ENCODE measurements at regions not wholly inside any gene's neighbourhood (a gene's known extent, or its start where the extent isn't known, plus 50 kb on each side); places are given as distances from the start of the nearest gene placed in this dataset.
"Not testable (repeated sequence)": the region's sequence is repeated elsewhere in the genome, so short reads cannot be mapped to it uniquely, and the experiment has no call there.

DNA sequence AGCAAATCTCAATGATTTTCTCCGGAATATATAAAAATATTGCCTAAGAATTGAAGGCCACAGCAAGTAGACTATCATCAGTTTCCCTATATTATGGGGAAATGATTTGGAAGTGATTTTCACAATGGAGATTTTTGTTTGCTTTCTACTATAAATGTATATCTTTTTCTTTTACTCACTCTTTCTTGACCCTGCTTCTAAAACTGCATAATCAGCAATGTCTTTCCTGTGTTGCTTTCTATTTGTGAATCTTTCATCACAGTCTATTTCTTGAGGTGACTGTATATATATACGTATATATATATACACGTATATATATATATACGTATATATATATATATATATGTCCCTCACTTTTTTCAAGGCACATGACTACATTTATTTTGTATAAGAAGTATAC is 622.6 kb downstream of the DTWD2 start:
- DNase-seq: no peak

DNA sequence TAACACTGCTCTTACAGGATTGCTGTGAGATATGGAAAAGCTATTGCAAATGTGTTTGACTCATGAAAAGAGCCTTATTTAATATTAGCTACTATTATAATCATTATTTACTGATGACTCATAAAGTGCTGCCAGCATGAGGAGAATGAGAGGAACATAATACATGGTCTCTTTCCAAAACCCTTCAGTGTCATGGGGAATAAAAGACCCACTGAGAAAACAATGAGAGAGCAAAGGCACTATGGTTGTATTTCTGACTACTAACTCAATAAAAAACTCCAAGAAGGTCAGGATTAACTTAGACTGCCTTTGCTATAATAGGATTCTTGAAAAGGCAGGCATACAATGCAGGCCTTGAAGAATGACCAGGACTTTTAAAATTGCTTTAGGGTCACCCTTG is 633.5 kb downstream of the DTWD2 start:
- DNase-seq: no peak

DNA sequence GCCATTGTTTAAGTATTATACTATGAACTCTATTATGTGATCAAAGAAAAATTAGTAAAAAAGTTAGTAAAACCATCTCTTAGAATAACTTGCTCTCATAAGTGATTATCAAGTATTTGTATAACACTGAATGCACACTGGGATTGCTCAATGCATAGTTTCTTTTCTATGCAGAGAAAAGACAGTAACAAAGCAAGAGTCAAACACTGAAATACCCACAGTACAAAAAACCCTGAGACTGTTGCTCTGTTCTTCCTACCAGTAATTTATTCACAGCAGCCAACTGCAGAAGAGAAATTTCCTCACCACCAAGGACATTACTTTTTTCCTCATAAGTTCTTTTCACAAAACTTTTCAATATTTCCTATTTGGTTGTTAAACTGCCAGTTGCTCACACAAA is 634.4 kb downstream of the DTWD2 start:
- no peak for DNase-seq

DNA sequence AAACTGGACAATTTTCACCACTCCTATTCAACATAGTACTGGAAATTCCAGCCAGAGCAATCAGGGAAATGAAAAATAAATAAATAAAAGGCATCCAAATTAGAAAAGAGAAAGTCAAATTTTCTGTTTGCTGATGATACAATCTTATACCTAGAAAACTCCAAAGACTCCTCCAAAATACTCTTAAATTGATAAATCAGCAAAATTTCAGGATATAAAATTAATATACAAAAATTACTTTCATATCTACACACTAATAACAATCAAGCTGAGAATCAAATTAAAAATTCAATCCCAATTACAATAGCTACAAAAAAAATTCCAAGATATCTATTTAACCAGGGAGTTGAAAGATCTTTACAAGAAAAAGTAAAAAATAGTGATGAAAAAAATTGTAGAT is 651.9 kb downstream of the DTWD2 start:
- DNase-seq: no peak

DNA sequence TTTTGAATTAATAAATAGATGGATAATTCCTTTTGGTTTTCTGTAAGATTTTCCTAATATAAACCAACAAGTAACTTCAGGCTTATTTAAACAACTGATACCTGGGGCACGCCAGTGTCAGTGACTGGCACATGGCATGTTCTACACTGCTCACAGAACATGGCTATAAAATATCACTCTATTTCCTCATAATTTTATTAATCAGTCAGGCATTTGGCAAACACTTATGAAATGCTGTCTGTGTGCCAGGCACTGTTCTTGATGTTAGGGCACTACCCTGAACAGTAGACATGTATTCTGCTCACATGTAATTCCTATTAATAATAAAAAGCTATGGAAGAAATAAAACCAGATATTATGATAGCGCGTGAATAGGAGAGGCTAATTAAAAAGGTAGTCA is 661.0 kb downstream of the DTWD2 start:
- no peak for DNase-seq

DNA sequence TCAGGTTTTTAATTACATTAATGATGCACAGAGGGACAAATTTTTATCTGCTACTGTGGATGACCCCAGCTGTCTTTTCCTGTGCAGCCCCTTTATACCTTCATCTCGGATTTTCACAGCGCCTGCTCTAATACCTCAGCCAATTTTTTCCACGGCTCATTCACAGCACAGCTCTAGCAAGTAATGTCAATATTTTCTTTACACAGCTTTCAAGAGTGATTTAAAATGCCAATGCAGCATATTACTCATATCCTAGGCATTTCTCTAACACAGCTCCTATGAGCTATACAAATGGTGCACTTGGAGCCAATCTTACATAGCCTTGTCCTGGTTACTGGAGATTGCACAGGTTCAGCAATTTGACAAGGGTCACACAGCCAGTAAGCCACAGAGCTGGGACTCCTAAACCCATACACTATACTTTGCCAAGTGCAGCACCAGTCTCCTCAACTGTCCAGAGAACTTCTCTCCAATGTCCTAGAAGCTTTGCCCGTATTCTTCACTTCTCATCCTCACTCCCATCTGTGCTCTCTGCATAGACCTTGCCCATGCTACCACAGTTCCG is 661.8 kb downstream of the DTWD2 start:
- no peak for DNase-seq

DNA sequence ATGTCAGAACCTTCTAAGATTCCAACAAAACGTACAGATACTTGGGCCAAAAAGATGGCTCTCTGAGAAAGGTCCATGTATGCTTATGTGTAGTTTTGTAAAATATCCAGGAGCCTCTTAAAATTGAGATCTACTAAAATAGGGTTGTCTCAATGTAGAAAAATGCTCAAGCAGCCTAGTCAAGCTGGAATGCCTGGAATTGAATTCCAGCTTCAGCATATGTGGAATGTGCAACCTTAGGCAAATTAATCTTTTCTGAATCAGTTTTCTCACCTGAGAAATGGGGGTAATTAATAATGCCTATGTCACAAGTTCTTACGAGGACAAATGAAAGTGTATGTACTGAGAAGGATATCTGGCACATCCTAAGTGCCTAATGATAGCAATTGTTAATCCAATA is 662.4 kb downstream of the DTWD2 start:
- no peak for DNase-seq

DNA sequence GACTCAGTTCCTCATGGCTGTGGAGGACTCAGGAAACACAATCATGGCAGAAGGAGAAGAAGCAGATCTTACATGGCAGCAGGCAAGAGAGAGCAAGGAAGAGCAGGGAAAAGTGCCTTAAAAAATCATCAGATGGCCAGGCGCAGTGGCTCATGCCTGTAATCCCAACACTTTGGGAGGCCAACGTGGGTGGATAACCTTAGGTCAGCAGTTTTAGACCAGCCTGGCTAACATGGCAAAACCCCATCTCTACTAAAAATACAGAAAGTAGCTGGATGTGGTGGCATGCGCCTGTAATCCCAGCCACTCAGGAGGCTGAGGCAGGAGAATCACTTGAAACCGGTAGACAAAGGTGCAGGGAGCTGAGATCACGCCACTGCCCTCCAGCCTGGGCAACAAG is 664.6 kb downstream of the DTWD2 start:
- not testable (repeated sequence) for DNase-seq

DNA sequence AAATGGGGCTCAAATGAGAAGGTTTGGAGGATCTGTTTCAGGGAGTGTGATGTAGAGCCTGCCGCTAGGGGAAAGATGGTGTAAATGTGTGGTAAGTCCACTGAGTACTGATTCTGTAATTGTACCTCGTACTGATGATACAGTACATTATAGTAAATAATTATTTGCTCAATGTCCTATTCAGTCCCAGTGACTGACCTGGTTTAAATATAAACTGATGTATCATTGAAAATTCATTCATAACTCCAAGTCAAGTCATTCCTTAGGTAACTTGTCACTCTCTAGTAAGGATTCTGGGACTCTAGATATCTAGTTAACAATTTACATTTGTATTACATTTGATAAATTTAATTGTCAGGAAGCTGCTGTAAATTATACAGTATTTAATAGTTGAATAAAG is 667.3 kb downstream of the DTWD2 start:
- no peak for DNase-seq

DNA sequence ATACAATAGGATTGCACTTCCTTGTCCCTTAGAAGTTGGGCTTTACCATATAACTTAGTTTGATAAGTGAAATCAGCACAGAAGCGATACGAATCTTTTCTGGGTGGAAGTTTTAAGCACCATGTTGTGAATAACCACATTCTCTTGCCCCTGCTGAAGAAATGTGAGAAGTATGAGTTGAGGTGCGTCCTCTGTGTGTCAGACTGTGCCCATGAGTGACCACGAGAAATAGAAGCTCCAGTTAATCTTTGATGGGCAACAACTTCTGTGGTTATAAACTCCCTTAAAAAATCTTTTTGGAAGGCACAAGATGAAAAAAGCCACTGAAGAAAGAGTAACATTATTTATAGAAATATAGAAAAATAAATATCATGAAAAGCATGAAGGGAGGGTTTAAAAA is 668.2 kb downstream of the DTWD2 start:
- no peak for DNase-seq

DNA sequence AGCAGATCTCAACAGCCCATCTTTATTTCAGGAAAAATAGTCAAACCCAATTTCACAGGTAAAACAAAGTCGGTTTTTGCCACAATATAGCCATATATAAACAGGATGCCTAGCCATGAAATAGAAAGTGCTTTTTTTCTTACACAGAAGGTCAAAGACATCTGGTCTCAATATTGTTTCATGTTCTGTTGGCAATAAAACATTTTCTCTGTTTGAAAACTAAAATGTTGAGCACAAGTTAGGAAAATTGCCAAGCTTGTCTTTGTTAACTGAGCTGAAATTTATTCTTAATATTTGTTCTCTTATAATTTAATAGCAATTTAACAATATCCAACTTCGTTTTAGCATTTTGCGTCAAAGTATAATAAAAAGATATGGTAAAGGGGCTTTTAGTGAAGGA is 673.4 kb downstream of the DTWD2 start:
- DNase-seq: no peak

DNA sequence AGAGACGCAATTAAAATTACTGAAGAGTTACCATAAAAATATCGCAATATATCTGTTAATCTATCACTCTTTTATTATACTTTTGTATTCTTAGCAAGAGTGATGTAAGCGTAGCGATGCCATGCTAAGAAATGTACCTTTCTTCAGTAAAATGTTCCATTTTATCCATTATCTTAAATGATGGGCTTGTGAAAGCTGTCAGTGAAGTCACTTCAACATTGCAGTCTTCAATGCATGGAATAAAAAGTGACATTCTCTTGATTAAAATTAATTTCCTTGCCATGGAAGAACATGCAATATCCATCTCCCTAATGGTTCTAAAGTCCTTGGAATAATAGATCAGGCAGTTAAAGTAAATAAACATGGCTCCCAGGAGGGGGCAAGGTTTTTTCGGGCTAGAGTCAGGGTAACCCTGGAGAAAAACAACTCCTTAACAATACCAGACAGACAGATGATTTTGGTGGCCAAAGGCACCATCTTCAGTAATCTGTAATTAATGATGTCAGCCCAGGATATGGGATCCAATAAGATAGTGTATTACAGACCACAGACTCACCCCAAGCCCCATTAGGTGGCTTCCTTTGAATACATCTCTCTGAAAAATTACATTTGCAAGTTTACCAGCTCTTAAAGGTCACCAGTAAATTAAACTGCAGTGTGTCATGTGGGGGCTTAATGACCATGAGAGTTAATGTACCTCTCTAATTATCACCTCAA is 677.1 kb downstream of the DTWD2 start:
- DNase-seq: no peak

DNA sequence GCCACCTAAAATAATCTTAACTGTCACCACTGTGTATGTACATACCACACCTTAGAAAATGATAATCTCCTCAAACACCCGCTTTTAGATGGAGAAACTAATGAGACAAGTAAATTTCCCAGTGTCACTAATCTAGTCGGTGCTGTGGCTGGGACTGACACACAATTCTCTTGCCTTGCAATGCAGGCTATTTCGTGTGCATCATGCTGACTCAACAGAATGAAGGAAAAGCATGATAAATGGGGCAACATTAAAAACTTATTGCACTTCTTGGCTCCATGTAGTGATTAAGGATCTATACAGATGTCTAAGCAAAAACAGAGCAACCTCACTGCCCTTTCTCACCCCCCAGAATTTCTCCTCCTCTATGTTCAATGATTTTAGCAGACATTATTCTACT is 677.9 kb downstream of the DTWD2 start:
- no peak for DNase-seq

DNA sequence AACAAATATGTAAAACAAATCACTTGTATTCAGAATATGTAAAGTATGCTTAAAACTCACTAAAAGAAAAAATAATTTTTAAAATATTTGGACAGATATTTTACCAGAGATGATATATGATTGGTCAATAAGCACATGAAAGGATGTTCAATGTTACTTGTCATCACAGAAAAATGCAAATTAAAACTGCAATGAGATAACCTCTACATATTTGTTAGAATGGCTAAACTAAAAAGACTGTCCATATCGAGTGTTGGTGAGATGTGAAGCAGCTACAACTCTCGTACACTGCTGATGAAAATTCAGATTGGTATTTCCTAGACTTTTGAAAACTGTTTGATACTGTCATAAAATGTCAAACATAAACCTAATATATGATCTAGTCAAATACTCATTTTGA is 685.1 kb downstream of the DTWD2 start:
- DNase-seq: no peak

DNA sequence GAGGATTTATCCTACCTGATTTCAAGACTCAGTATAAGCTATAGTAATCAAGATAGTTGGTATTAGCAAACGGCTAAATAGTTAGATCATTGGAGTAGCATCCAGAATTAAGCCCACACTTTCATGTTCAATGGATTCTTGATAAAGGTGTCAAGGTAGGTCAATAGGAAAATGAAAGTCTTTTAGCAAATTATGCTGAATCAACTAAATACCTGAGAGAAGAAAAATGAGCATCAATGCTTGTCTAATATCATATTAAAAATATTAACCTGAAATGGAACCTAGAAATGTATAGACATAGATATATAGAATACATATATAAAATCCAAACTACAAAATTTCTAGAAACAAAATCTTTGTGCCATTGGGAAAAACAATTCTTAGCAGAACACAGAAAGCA is 685.6 kb downstream of the DTWD2 start:
- no peak for DNase-seq

DNA sequence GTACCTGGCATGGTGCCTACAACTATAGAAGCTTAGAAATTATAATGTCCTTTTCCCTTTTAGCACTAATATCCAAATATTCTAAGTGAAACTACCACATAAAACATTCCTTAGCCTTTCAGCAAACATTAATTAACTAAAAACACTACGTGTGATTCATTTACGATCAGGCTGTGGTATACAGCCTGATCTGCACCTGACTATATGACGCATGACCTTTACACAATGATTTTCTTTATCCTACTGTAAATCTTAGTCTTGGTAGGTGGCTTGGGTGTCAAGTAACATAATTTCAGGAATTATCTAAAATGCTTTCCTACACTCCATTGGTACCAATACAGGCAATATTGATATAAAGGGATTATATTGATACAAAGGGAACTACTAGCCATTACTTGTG is 686.7 kb downstream of the DTWD2 start:
- DNase-seq: no peak

DNA sequence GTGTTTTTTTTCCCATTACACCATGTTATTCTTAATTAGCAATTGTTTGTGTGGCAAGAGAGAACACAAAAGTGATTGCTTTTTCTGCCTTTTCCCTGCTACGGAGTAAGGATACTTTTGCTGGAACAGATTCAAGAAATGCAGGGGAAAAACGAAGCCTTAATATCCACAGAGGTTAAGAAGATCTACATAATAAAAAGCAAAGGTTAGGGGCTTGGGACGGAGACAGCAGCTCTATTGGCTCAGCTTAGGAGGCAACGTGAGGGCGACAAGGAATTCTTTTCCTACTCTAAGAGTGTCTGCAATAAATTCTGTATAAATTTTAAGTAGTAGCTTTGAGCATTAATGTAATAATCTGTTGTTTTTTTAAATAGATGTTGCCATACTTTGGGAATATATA is 693.3 kb downstream of the DTWD2 start:
- DNase-seq: no peak

DNA sequence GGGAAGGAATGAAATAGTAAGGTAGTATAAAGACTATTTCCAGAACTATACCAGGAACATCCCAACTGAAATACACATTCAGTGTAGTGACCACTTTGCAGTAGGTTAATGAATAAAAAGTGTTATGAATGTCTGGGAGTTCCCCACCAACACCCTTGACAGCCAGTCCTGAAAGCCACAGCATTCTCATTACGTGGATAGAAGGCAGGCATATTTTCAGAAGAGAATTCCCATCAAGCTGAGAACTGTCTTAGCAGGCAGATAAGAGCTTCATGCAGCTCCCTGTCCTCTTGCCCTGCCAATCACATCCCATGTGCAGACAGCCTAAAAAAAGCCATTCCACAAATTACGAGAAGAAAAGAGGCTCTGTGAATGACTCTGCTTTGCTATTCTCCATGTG is 695.0 kb downstream of the DTWD2 start:
- no peak for DNase-seq

DNA sequence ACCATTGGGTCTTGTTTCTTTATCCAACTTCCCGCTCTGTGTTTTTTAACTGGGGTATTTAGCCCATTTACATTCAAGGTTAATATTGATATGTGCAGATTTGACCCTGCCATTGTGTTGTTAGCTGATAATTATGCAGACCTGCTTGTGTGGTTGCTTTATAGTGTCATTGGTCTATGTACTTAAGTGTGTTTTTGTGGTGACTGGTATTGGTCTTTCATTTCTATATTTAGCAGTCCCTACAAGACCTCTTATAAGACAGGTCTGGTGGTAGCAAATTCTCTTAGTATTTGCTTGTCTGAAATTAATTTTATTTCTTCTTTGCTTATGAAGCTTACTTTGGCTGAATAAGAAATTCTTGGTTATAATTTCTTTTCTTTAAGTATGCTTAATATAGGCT is 698.1 kb downstream of the DTWD2 start:
- DNase-seq: no peak

DNA sequence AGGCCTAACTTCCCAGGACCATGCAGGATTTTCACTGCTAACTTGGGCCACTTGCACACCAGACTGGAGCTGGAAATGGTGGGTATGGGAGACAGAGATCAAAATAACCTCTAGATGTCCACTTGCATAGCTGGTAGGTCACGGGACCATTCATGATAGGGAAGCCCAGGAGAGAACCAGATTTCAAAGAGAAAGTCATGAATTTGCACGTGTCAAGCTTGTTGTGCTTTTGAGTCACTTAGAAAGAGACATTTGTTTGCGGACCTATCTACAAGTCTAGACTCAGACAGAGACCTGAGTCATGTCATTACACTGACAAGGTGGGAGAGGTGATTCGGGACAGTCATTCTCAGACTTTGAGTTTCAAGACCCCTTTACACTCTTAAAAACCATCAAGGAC is 704.1 kb downstream of the DTWD2 start:
- not testable (repeated sequence) for DNase-seq

DNA sequence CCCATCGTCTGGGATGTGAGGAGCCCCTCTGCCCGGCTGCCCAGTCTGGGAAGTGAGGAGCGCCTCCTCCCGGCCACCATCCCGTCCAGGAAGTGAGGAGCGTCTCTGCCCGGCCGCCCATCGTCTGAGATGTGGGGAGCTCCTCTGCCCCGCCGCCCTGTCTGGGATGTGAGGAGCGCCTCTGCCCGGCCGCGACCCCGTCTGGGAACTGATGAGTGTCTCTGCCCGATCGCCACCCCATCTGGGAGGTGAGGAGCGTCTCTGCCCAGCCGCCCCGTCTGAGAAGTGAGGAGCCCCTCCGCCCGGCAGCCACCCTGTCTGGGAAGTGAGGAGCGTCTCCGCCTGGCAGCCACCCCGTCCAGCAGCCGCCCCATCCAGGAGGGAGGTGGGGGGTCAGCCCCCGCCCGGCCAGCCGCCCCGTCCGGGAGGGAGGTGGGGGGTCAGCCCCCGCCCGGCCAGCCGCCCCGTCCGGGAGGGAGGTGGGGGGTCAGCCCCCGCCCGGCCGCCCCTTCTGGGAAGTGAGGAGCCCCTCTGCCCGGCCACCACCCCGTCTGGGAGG is 705.8 kb downstream of the DTWD2 start:
- DNase-seq: not testable (repeated sequence)

DNA sequence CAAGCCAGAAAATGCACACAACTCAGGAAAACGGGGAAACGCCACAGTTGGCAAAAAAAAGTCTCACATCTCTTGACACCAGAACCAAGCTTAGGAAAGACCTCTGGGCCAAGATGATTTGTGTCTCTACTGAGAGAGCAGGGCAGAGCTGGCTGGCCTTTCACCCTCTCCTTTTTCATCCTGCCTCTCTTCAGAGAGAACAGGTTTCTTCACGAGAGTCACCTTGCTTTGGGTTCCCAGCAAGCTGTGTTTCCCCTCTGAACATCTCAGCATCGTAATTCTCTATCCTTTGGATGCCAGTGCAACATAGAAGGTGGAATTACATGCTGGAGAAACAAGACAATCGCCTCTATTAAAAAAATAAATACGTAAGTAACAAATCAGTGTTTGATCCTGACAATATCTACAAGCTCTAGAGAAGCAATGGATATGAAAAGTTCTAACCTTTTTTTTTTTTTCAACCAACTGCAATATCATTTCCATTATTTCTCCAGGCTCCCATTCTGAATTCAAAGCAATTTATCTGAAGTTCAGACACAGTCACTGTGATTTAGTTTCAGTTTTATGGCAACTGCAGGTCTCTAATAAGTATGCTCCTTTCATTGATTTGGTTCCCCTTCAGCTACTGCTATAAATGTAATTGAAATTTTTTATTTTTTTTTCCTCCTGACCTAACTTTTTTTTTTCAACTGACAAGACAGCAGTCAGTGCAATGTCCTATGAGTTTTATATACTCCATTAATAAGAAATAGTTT is 708.6 kb downstream of the DTWD2 start:
- DNase-seq: no peak

DNA sequence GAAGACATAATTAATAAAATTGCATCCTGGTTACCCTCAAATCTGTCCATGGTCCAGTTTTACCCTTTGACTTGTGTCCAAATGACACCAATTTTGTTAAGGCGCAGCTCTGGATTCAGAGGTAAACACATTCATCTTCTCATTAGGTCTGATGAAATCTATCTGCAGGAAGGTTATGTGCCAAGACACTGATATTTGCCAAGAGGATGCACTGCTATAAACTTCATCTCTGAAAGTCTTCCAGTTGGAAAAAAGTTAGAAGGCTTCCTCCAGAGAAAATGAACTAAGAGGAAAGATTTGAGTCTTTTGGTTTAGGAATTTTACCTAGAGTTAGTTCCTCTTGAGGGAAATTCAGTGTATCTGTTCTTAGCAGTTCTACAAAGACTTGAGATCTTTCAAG is 717.8 kb downstream of the DTWD2 start:
- no peak for DNase-seq

DNA sequence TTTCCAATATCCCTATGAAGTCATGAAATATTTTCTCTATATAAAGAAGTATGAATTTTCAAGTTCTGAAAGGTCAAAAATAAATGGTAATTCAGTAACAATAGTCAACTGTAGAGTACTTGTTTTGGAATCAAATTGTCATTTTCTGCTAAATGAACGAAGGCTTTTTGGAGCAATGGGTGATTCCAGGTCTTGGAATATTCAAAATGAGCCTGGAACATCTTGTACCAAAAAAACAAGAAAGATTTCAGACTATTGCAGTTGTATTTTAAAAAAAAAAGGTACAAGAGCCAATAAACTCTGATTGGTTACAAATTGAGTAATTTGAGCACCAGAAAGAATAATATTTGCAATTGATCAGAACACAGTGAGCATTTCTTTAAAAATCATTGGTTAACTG is 730.1 kb downstream of the DTWD2 start:
- DNase-seq: no peak
